OCI-M1 (cell line): ENCODE measurements at regions not wholly inside any gene's neighbourhood (a gene's known extent, or its start where the extent isn't known, plus 50 kb on each side); places are given as distances from the start of the nearest gene placed in this dataset.
"Not testable (repeated sequence)": the region's sequence is repeated elsewhere in the genome, so short reads cannot be mapped to it uniquely, and the experiment has no call there.

Experiments used
- DNase-seq: peaks from one replicate; lab custom pipeline; 2025; lab: John Stamatoyannopoulos, UW

DNA sequence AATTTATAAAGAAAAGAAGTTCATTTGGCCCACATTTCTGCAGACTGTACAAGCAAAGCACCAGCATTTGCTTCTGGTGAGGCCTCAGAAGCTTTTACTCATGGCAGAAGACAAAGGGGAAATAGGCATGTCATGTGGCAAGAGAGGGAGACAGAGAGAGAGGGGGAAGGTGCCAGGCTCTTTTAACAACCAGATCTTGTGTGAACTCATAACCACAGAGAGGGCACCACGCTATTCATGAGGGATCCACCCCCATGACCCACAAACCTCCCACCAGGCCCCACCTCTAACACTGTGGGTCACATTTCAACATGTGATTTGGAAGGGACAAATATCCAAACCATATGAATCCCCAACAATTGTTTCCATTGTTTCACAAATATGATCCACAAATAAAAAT is 467.9 kb downstream of the SIPA1L2 start:
- DNase-seq = no peak

DNA sequence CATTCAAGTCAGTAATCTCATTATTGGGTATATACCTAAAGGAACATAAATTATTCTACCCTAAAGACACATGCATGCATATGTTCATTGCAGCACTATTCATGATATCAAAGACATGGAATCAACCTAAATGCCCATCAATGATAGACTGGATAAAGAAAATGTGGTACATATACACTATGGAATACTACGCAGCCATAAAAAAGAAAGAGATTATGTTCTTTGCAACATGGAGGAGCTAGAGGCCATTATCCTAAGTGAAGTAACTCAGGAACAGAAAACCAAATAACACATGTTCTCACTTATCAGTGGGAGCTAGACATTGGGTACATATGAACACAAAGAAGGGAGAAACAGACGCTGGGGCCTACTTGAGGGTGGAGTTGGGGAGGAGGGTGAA is 471.4 kb downstream of the SIPA1L2 start:
- not testable (repeated sequence) for DNase-seq

- DNase-seq = not testable (repeated sequence)
These were observed 473.9 kb downstream of the SIPA1L2 start for GRCh38 chr1:232156070-232156469.

- DNase-seq = no peak
These were observed 476.3 kb downstream of the SIPA1L2 start for GRCh38 chr1:232153652-232154051.

GRCh38 chr1:232150770-232151548 is 479.0 kb downstream of the SIPA1L2 start:
- no peak for DNase-seq

DNA sequence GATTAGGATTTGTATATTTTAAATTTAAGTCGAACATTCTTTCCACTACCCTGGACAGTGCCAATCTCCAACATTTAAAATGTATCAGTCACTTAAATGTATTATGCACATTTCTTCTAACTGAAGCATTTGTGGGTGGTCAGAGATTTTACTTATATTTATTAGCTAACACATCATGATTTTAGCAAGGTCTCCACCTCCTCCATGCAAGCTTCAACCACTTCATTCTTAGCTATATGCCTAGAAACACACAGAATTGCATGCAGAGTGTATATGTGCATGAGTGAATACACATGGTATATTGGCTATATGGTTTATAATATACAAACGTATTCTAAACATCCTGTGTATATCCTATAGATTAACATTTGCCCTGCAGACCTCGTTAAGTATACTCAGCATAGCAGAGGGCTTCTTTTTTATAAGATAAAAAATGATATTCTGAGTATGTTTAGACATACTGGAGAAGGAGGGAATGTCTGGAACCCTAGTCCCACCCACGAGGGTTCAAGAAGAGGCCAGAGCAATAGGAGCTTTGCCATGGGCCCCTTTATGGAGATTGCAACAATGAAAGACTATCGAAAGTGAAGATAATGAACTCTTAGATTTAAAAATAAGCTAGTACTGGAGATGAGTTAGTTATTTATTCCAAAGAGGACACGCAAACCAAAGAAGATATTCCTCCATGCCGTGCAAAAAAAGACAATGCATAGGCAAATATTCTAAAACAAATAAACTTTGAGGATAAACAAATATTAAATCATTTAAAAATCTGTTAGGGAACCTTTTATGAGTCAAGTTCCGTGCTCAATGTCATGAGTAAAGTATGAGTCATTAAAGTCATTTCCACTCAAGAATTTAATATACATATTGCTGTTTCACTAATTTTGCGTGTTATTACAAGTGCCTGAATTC is 480.4 kb downstream of the SIPA1L2 start:
- no peak for DNase-seq

- DNase-seq = no peak
These were observed 482.7 kb downstream of the SIPA1L2 start for GRCh38 chr1:232147215-232147614.

DNA sequence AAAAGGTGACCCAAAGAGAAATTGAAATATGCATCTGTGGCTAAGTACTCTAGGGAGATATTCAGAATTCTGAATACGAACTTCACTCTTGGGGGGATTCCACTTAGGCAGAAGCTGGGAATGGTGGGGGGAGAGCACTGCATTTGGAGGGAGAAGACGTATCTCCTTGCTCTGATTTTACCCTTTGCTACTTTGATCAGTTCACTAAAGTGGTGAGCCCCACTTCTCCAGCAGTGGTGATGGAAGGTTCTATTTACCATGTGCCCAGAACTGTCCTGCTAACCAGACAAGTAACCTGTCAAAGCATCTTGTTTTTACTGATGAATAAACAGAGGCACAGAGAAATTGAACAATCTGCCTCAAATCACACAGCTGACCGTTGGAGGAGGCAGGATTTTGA is 483.4 kb downstream of the SIPA1L2 start:
- DNase-seq = no peak

DNA sequence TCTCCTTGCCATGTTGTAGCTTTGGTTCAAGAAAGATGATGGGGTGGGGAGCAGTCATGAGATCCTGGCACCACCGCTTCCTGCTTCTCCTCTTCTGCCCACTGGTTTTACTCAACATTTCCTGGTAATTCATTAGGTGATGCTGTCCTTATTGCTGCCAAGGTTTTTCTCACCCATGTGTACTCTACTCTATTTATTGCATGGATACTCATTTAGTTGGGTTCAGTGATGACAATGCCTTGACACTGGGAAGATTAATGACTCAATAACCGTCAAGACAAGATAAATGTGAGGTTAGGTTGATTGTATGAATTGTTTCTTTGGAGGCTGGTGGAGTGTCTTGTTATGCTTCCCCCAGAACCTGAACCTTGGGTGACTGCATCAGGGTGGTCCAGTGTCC is 484.2 kb downstream of the SIPA1L2 start:
- DNase-seq = no peak

DNA sequence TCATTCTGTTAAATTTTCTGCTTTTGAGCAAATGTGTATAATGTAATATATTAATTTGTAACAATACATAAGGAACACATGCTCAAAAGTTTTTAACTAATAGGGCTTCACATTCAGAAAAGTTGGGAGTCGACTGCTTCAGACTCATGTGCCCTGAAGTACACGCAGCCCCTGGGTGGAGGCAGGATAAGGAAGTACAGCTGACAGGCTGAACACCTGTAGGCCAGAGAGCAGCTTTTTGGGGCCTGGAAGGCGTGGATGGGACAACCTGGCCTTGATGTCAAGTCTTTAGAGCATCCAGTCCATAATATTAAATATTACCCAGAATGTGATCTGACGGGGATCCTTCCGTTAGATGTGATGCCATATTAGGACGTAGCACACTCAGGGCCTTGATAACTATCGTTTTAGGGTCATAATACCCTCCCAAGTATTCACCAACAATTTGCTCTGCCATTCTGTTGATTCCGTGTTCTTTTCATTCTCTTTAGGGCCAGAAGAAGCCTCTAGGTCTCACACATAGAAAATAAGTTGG is 485.2 kb downstream of the SIPA1L2 start:
- DNase-seq = no peak

DNA sequence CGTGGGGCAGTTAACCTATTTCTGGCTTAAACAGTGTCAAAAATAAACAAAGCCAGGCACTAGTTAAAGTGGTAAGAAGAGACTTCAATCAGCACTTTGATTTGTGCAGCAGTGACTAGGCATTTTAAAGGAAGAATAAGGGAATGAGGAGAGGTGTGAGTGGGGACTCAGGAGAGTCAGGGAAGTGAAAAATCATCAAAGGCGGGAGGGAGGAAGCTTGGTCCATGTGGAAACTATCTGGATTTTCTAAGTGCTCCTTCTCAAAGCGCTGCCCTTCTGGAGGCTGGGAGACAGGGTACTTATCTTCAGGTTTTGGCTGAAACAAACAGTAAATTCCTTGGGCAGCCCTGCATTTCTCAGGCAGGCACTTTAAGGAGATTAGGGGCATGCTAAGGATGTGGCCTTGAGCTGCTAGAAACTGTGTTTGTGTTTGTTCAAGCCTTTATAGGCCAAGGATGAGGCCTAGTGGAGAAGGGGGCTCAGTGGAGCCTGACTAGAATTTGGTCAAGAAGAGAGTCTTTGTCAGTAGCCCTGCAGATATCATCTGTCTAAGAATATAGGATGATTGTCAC is 486.5 kb downstream of the SIPA1L2 start:
- no peak for DNase-seq

DNA sequence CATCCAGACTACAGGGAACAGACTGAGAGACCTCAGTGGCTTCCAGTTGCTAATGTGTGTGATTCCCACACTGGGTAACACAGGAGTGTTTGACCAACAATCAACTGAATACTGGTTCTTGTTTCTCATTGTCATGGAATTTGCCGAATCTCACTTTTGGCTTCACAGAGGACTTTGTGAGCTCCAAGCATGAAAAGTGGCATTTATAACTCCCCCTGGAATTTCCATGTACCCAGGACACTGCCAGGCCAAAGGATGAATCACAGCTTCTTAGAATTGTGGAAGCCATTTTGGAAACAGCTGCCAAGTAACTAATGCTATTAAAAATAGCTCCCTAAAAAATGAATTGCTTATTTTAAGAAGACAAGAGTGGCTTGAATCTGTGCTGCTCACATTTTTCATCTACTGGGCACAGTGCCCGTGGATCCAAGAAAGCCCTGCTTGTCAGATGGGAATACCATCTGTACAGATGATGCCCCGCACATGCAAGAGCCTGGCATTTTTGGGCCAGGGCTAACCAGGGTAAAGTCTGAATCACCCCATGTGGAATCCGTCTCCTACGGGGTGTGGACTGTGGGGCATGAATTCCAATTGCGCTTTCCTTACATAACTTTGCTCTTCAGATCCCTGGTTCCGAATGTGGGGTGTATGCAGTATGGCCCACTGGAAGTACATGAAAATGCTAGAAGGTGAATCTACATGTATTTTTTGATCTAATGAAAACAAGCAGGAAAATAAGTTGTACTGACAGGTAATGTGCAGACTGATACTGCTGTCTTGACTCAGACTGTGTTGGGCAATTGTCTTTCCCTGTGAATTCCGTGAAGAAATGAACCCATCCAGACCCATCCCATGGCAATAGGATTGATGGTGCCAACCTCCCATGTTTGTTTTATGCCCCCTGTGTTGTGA is 487.3 kb downstream of the SIPA1L2 start:
- no peak for DNase-seq

DNA sequence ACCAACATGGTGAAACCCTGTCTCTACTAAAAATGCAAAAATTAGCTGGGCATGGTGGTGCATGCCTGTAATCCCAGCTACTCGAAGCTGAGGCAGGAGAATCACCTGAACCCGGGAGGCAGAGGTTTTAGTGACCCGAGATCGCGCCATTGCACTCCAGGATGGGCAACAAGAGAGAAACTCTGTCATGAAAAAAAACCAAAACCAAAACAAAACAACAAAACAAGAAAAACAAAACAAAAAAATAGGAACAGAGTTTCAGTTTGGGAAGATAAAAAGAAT is 488.8 kb downstream of the SIPA1L2 start:
- not testable (repeated sequence) for DNase-seq

GRCh38 chr1:232140419-232141166 is 489.3 kb downstream of the SIPA1L2 start:
- no peak for DNase-seq

DNA sequence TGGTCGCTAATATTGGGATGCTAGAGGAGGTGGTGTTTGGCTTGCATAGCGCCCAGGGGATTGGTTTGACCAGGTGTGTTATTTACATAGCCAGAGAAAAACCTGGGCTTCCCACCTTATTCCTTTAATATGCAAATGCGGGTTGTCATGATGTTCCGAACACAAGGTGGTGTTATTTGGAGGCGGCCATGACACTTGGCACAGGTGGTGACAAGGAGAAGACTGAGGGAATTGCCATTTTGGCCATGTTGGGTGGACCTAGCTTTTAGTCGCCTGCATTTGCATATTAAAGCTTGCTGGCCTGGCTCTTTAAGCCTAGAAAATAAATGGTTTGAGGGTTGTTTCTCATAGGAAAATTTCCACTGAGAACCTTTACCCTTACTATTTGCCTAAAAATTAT is 490.5 kb downstream of the SIPA1L2 start:
- DNase-seq = no peak

GRCh38 chr1:232138044-232138443 is 491.9 kb downstream of the SIPA1L2 start:
- DNase-seq = no peak

DNA sequence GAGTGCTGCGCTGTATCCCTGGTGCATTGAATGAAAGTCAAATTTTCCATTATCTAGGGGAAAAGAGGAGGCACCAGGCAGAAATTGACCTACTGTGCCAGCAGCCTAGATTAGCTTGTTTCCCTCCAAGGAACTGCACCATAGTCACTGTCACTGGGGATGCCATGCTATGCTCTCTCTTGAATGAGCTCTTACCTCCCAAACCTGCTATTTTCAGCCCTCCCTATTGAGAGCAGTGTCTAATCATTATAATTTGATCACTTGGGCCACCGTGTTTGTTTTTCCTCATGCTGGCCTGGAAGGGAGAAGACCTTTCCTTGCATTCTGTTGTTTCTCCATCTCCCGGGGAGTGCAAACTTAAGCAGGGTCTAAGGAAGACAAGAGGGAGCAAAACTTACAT is 492.9 kb downstream of the SIPA1L2 start:
- DNase-seq = no peak

DNA sequence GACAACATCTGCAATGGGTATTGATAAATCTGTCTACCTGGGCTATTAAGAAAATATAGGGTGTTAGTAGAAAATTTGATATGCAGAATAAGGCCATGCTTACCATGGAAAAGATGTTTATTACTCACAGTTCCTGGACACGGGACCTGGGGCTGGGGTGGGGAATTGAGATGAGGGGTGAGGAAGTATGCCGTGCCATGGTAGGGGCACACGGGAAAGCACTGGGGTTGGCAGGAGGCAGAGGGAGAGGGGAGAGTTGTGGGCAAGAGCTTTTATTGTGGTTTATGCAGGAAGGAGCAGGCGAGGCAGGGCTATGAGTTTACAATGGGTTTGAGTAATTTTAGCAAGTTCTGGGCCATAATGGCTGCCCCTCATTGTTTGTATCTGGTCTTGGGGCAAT is 493.8 kb downstream of the SIPA1L2 start:
- no peak for DNase-seq

DNA sequence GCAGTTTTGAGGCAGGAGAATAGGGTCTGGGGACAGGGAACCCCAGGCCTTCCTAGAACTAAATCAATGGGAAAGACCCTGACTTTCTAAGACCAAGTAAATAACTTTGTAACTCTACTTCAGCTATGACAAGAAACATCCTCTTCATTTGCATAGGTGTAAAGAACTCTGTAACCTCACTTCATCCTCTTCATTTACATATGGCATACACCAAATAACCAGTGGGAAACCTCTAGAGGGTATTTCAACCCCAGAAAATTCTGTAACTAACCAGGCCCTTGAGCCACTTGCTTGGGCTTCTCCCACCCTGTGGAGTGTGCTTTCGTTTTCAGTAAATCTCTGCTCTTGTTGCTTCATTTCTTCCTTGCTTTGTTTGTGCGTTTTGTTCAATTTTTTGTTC is 495.6 kb downstream of the SIPA1L2 start:
- DNase-seq = no peak

- no peak for DNase-seq
These were observed 497.4 kb downstream of the SIPA1L2 start for GRCh38 chr1:232132572-232132971.
